ENCODE measurements at regions not wholly inside any gene's neighbourhood (a gene's known extent, or its start where the extent isn't known, plus 50 kb on each side); places are given as distances from the start of the nearest gene placed in this dataset.
"Not testable (repeated sequence)": the region's sequence is repeated elsewhere in the genome, so short reads cannot be mapped to it uniquely, and the experiment has no call there.

DNA sequence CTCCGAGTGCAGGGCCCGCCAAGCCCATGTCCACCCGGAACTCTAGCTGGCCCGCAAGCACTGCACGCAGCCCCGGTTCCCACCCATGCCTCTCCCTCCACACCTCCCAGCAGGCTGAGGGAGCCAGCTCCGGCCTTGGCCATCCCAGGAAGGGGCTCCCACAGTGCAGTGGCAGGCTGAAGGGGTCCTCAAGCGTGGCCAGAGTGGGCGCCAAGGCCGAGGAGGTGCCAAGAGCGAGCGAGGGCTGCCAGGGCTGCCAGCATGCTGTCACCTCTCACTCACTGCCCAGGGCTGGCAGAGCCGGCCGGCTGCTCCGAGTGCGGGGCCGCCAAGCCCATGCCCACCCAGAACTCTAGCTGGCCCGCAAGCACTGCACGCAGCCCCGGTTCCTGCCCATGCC lies 75.5 kb upstream of the TBC1D5 start:
- H3K4me2 ChIP-seq (ENCODE audit: insufficient read depth in 1 of 2, low read depth in 2 of 2, low read length in 2 of 2); H2BK5ac ChIP-seq (ENCODE audit: low read depth, low read length); H2AFZ ChIP-seq (ENCODE audit: low read length); H4K8ac ChIP-seq (ENCODE audit: extremely low read depth, insufficient read depth, low read length); H4K5ac ChIP-seq (ENCODE audit: insufficient read length, low read depth, low read length); H3K4me1 ChIP-seq (replicated peaks in 1 of 4; ENCODE audit: control insufficient read depth in 3 of 4, insufficient read depth in 4 of 4, low read length in 3 of 4); H3K9ac ChIP-seq (replicated peaks in 1 of 4; ENCODE audit: extremely low read depth in 1 of 4, low read depth in 3 of 4, low read length in 3 of 4); H3K23me2 ChIP-seq (ENCODE audit: low read depth, low read length); H4K20me1 ChIP-seq (replicated peaks in 1 of 2; ENCODE audit: control insufficient read depth in 1 of 2, insufficient read depth in 2 of 2, low read length in 2 of 2); H3K14ac ChIP-seq (ENCODE audit: insufficient read length); H3K4ac ChIP-seq (replicated peaks; ENCODE audit: insufficient read length, low read depth, low read length); H3K79me2 ChIP-seq (ENCODE audit: control insufficient read depth in 1 of 2, insufficient read depth in 2 of 2, low read length in 2 of 2); H3K4me3 ChIP-seq (ENCODE audit: extremely low read depth in 1 of 4, insufficient read depth in 2 of 4, low read depth in 3 of 4, low read length in 4 of 4); H2AK5ac ChIP-seq (ENCODE audit: low read depth, low read length); DNase-seq (ENCODE audit: low read depth in 1 of 2, low spot score in 2 of 2); H3K27ac ChIP-seq (ENCODE audit: low read depth, low read length); H2BK15ac ChIP-seq (ENCODE audit: low read length); H2BK20ac ChIP-seq (ENCODE audit: low read length); H3K18ac ChIP-seq (ENCODE audit: extremely low read depth, low read length); H2BK120ac ChIP-seq (replicated peaks; ENCODE audit: low read depth, low read length); H4K91ac ChIP-seq (replicated peaks; ENCODE audit: insufficient read length, low read length); H3K36me3 ChIP-seq (ENCODE audit: control insufficient read depth in 2 of 4, insufficient read depth in 4 of 4, low read length in 3 of 4); CTCF ChIA-PET (ENCODE audit: partially characterized antibody); H3K27me3 ChIP-seq (replicated peaks in 1 of 4; ENCODE audit: control insufficient read depth in 3 of 4, extremely low read depth in 1 of 4, insufficient read depth in 3 of 4, low read length in 3 of 4); H3K23ac ChIP-seq (ENCODE audit: insufficient read length); H2BK12ac ChIP-seq (ENCODE audit: low read depth, low read length); H3K56ac ChIP-seq (replicated peaks; ENCODE audit: insufficient read length, low read depth, low read length); FAIRE-seq; POLR2A ChIA-PET (ENCODE audit: partially characterized antibody); H3K79me1 ChIP-seq (ENCODE audit: low read depth, low read length): not testable (repeated sequence)
- WGBS, 2 experiments (ENCODE audit: extremely low coverage in 1 of 2, insufficient coverage in 1 of 2, insufficient read length in 1 of 2, insufficient replicate concordance in 2 of 2, low coverage in 1 of 2, low lambda C conversion rate in 2 of 2, missing lambda C conversion rate in 1 of 2), result 89% methylated on average over 10 of the region's 20 CpGs; no CpG with 5 or more reads in 1 of the 2 experiments
- H3K9me3 ChIP-seq (ENCODE audit: insufficient read depth in 2 of 2, low read depth in 1 of 2, low read length in 1 of 2), result peaks cover 6 to 12% of the 10 kb centered on the region in 2 experiments; a peak in 2 of 4 replicates

Data from H1 (cell line).